Retina (tissue), 1 donor: ENCODE measurements at regions not wholly inside any gene's neighbourhood (a gene's known extent, or its start where the extent isn't known, plus 50 kb on each side); places are given as distances from the start of the nearest gene placed in this dataset.

Source experiments
- DNase-seq: peaks from one replicate; pipeline ENCODE4 v3.0.0-alpha.2; 2016

DNA sequence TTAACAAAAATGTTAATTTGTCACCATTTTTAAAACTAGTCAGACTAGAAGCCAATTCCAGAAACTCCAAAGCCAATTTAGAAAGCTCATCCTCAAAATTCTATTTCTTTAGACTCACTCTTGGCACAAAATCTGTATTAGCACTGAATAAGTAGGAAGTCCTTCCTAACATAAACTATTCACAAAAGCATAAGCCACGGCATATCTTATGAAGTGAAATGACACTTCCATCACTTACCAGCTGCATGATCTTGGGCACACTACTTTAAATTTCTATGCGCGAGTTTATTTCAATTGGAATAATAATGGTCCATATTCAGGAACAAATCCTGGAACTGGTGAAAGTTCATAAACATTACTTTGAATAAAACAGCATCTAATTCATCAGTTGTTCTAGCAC, 1544.0 kb downstream of the TECRL start:
- DNase-seq = no peak

DNA sequence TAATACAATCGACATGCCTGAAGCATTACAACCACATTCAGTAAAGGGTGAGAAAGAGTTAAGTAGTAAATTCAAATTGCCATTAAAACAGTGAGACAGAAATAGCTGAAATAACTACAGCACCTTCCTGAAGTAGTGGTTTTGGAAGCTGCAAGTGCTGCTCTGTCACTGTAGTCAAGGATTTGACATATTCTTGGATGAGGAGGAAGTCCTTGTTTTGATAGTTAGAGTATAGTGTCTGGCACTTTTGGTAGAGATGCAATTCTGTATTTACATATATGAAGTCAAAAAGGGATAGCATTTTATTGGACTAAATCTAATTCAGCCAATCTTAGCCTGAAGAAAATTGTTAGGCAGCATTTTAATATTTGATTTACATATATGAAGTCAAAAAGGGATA, 1559.6 kb downstream of the TECRL start:
- DNase-seq = no peak

DNA sequence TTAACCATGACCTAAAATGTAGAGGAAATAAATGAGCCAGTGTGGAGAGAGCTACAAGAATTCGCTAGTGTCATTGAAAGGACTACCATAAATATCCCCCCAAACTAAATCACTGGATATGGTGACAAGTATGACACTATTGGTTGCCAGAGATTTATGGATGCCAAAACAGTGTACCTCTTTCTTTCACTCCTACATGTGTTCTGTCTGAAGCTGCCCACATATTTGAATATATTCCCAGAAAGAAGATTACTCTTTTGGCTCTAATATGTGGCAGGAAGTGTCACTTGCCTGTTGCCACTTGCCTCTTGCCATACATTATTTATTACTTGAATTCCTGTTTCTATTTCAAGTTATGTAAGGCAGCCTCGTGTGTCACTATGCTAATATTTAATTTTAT, 1573.6 kb downstream of the TECRL start:
- no peak for DNase-seq

DNA sequence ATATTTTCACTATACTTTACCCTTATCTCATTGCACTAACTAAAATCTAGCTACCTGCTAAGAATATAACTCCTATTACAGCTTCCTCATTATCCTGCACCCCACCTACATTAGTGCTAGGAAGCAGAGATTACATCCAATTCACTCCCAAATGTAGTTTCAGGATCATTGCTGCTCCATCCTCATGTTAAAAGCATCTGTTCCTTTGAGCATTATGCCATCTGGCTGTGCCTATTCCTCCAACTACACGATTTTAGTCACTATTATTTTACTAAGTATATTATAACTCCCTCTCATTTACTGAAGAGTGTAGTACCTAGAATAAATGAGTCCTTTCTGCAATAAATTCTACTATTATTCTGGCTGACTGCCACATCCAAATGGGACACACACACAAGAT, 1586.9 kb downstream of the TECRL start:
- no peak for DNase-seq

DNA sequence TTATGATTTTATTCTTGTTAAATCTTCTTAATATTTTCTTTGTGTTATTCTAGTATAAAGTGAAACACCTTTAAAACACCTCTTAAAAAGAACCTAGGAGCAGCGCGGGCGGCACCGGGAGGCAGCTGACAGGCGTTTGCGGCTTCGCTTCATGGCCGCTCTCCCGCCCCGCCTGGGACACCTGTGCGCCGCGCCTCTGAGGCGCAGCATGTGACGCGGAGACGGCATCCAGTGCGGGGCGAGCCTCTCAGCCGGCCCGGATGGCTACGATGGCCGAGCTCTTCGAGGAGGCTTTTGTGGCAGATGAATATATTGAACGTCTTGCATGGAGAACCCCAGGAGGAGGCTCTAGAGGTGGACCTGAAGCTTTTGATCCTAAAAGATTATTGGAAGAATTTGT, 1592.7 kb downstream of the TECRL start:
- no peak for DNase-seq

DNA sequence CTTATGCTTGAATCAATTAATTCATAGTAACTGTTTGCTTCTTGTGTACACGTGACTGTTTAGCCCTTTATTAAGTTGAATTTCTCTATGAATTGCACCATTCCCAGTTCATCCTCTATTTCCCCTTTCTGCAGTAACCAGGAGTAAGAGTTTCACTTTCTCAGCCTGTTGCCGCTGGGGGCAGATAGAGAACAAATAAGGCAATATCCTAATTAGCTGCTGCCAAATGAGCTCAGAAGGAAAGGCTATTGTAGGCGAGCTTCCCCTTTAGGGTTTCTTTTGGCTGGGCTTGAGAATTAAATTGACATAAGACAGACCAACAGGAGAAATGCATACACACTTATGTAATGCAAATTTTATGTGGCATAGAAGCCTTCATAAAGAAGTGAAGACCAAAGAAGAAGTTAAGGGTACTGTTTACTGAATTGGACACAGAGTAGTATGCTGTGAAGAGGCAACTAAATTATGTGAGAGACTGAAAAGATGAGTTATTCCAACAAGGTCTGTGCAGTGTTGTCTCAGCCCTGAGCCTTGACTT, 1594.7 kb downstream of the TECRL start:
- no peak for DNase-seq

DNA sequence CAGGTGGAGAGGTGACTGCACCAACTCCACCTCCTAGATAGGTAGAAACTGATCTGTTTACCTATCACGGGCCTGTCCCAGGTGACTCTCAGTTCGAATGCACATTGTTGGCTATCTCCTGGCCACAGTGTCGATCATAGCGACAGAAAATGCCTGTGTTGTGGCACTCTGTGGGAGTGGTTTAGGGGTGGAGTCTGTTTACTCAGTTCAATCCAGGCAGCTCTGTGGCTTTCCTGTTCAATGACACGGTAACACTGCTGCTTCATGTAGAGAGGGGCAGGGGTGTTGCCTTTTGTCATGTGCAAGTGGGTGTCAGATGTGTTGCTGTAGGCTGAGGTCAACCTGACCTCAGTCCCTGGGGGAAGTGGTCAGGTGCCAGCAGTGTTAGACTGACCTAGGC, 1602.4 kb downstream of the TECRL start:
- DNase-seq = no peak

DNA sequence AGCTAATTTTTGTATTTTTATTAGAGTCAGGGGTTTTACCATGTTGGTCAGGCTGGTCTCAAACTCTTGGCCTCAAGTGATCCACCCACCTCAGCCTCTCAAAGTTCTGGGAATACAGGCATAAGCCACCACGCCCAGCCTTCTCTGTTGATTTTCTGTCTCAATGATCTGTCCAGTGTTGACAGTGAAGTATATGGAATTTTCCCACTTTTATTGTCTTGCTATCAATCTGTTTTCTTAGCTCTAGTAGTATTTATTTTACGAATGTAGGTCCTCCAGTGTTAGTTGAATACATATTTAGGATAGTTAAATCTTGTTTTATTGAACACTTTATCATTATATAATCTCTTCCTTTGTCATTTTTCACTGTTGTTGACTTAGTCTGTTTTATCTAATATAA, 1603.9 kb downstream of the ADGRL3 start:
- no peak for DNase-seq

DNA sequence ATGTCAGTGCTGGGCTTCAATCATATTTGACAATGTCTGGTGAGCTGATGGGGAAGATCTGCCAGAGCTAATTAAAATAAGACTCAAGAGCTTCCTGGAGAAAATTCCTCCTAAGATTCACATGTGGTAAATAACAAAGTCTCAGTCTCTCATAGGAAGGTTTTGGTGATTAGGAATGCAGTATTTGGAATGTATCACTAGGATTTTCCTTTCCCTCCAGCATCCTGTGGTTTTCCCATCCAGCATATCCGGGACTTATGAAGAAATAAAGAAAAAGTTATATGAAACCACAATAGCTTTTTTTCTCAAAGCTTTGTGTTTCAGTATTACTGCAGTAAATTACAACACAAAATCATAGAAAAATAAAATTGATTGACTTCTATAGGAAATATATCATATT, 1597.1 kb downstream of the ADGRL3 start:
- DNase-seq = no peak

DNA sequence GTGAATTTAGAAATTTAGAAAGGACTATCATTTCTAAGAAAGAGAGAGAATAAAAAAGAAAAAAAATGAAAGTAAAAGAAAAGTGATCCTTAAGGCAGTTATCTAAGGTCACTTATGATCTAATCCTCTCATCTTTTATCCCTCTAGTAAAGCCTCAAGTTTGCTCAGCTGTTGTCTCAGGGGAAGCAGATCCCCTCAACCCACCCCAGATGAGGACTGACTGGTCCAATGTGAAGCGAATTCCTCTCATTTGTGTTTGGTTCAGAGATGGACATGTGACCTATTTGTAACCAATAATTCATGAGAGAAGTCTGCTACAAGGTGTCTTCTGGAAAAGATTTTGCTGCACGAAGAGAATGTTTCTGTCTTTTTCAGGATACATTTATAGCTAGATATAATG, 1591.3 kb downstream of the ADGRL3 start:
- DNase-seq = no peak

DNA sequence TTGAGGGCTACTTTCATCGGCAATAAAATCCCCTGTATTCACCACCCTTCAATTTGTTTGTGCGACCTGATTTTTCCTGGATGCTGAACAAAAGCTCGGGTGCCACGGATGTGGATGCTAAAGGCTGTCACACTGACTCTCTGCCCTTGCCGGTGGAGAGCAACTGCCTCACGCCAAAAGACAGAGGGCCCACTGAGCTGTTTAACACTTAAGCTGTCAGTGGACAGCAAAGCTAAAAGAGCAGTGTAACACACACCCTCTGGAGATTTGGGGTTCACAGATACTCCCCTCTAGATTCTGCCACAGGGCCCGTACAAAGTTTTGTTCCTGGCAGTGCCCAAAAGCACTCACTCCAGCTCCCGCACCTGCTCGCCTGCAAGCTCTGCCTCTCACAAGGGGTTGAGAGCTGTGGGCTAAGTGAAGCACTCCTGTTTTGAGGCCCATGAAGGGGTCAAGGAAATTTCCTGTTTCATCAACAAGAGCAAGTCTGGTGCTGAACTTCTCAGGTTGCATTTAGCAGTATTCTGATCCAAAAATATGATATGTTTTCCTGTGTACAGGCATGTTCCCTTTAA, 1571.9 kb downstream of the ADGRL3 start:
- DNase-seq = peak; percentile 60

DNA sequence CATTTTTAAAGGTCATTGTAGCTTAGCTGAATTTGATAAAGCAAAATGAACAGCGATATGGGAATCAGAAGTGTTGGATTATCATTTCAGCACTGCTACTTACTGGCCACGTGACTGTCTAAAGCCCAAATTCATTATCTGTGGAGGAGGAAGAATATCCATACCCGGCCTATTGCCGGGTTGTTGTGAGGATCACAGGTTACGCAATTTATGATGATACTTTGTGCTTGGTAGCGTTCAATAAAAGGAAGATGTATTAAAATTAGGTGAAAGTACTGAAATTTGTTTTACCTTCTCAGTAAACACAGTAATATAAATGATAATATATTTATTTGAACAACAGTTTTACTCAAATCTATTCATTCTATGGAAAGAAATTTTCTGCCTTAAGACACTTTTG, 1540.2 kb downstream of the ADGRL3 start:
- no peak for DNase-seq

DNA sequence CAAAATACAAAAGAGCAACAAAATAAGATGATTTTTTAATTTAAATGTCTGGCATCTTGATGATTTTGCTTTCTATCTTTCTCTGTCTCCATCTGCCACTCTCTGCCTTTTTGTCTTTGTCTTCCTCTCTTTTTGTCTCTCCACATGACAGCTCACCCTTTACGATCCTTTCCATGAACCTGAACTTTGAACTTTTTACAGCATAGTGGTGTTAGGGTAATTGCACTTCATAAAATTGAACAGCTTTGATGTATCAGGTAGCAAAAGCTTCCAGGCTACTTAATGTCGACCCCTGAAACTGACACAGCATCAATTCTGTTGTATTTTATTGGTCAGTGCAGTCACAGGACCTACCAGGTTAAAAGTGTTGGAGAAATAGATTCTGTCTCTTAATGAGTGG, 1517.0 kb downstream of the ADGRL3 start:
- no peak for DNase-seq

DNA sequence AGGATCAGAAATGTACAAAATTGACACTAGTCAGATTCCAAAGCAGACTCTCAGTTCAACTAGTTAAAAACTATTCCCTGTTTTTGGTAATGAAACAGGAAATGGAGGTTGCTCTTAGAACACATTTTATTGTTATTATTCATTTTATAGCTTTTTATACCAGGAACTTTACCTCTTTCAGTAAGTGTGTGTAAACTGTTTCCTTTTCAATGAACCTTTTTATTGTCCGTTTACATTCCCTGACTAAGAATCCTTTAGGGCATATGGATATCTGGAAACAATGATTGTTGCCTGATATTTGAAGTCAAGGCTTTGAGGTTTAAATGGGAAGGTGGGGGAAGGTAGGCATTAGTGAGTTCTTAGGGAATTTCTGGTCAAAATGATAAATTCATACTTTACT, 1511.4 kb downstream of the ADGRL3 start:
- no peak for DNase-seq

DNA sequence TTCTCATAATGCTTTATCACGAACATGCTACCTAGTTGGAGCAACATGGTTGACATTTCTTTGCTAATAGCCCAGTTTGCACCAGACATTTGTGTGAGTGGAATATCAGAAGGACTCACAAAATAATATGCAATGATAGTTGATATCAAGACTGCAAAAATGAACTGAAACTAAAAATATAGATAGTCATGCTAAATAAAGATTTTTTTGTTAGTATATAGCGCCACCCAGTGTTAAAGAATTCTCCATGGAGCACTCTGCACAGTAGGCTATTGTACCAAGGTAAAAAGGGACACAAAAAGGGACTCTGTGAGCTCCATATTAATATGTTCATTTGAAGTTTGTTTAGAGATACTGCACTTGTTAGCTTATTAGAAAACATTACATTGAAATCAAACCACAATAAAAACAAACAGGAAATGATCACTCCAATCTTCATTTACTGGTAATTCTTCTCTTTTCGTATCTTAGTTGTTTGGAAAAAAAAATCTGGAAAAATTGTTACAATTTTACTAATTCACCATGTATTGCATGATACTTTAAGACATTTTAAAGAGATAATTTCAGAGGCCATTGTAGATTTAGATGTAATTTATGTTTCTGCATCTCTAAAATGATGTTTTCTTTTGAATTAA, 1509.6 kb downstream of the ADGRL3 start:
- DNase-seq = peak; percentile 54

DNA sequence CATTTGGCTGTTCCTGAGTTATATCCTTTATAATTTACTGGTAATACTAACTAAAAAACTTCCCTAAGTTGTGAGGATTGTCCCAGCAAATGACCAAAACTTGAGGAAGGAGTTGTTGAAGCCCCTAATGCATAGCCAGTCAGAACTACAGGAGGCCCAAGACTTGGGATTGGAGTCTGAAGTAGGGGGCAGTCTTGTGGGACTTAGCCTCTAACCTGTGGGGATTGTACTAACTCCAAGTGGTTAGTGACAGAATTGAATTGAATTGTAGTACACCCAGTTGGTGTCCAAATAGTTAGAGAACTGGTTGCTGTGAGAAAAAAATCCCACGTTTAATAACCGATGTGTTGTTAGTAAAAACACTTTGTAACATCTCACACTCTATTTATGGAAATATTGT, 1506.3 kb downstream of the ADGRL3 start:
- no peak for DNase-seq

DNA sequence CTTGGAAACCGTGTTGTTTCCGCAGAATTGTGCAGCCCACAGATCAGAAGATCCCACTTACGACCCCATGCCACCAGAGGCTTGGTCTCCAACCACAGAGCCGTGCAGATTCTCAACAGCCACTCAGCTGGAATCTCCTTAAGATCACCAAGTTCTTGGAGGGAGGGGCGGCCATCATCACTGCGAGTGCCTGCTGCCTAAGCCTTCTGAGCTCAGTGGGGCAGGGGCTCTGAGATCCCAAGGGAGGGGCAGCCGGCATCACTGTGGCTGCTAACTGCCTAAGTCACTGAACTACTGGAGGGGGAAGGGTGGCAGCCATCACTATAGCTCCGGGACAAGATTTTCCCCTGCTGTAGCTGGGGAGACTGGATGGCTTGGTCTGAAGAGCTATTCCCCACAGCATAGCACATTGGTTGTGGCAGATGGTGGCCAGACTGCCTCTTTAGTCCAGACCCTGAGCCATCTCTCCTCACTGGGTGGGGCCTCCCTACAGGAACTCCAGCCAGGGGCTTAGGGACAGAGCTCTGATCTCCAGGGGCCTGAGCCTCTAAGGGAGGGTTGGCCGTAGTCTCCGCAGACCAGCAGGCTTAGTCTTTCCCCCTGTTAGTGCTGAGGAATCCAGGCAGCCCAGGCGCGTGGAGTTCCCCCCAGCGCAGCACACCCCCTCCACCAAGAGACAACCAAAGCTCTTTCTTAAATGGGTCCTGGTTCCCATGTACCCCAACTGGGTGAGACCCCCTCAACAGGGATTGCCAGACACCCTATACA, 1483.9 kb downstream of the ADGRL3 start:
- no peak for DNase-seq

DNA sequence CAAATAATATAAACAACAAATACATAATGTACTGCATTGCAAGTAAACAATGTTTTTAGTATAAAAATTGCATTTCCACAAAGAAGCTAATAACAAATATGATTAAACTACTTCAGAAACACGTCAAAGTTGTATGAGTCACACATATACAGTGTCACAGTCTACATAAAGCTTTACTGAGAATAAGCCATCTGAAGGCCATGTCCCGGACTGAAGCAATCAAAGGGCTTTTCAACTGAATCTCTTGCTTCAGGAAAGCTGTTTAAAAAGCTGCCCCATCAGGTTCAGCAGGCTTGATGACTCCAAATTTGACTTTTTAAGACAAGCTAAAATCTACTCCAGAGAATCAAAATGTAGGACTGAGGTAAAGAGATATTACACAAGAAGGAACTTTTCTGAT, 1476.8 kb downstream of the ADGRL3 start:
- no peak for DNase-seq

DNA sequence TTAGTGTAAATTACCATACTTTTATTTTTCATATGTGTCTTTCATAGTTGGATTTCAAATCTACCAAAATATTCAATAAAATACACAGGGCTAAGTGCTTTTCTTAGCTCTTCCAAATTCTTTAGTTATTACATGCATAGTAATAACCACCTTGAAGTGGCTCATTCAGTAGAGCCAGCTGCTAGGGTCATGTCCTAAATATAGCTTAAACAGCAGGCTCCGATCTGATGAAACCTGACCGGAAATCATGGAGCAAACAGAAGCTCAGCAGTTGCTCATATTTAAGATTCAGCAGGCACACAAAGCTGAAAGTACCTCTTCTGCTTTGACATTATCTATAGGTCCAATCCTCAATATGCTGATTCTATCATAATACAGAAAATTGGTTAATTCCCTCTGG, 1470.4 kb downstream of the ADGRL3 start:
- DNase-seq = no peak

DNA sequence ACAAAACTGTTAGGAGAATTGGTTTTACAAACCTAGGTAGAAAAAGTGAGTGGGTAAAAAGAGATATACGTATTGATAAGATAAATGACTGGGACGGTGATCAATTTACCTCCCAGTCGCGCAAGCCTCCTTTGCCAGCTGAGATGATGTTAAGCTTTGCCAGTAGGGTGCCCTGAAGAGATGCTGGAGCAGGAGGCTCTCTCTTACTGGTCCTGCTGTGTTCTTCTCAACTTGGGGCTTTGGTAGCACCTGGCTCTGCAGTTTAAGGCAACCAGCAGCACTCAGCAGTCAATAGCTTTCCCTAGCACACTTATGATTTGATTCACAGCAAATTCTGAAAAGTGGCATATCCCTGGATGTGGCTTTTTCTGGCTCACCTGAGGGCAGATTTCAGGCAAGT, 1461.7 kb downstream of the ADGRL3 start:
- DNase-seq = no peak

DNA sequence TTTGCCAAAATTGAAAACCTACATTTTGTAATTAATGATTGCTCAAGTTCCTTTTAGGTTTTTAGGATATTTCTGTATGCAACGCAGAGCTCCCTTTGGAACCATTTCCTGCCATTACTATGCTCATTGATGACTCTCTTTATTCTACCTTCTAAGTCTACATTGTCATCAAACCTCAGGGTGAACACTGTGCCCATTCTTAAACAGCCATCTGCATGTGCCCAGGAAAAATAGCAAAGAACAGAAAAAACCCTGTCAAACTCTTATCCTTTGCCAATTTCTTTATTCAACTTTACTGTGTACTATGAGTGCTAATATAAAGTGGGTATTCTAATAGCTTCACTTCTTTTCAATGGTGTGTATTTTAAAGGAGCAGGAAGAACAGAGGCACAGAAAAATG, 1455.9 kb downstream of the ADGRL3 start:
- DNase-seq = no peak

DNA sequence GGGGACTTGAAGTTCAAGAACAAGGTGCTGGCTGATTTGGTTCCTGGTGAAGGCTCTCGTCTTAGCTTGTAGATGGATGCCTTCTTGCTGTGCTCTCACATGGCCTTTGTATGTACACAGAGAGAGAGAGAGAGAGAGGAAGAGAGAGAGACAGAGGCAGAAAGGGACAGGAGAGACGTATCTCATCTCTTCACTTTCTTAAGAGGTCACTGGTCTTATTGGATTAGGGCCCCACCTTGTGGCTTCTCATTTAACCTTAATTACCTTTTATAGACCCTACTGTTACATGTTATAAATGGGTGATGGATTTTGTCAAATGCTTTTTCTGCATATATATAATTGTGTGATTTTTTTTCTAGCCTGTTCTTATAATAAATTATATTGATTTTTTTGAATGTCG, 1444.2 kb downstream of the ADGRL3 start:
- DNase-seq = peak; percentile 20

DNA sequence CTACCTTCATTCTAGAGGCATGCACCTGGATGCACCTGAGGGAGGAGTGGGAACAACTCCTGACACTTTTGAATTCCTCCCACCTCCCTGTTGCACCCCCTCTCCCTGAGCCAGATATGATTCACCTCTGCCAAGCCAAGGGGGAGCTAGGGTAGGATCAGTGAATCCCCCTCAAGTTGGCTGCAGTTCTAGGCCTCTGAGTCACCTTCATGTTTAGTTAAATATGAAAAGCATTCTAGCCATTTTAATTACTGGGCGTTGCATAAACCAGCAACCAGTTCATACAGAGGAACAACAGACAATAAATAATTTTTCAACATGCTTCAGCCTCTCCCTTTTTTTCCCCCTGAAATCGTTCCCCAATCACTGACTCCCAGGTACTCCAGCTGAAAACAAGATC, 1440.2 kb downstream of the ADGRL3 start:
- DNase-seq = no peak

DNA sequence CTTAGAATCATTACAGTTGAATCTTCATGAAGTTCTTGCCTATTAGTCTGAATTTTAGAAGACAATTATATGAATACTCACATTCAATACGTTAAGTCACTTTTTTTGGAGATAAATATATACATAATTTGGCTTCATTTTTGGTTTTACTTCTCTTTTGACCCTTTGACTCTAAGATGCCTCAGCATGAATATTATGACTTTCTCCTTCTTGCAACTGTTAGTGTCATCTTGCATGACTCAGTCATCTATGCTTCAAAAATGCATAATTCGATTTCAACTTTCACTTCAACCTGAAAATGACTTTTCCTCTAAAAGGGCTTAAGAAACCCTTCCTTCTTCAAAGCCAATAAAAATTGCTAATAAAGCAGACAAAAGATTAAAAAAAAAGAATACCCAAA, 1427.5 kb downstream of the ADGRL3 start:
- no peak for DNase-seq
